ENCODE measurements at regions not wholly inside any gene's neighbourhood (a gene's known extent, or its start where the extent isn't known, plus 50 kb on each side); places are given as distances from the start of the nearest gene placed in this dataset.

GRCh38 chr18:6605115-6605869, 124.2 kb upstream of the ARHGAP28 start:
- no peak overlapping the region for H4K8ac ChIP-seq (ENCODE audit: extremely low read depth, insufficient read depth, low read length)
- H2BK12ac ChIP-seq (ENCODE audit: low read depth, low read length): no peak overlapping the region
- no peak overlapping the region for H4K5ac ChIP-seq (ENCODE audit: insufficient read length, low read depth, low read length)
- H2BK5ac ChIP-seq (ENCODE audit: low read depth, low read length): no peak overlapping the region
- no peak overlapping the region for H2BK15ac ChIP-seq (ENCODE audit: low read length)
- no peak overlapping the region for H3K4ac ChIP-seq (replicated peaks; ENCODE audit: insufficient read length, low read depth, low read length)
- no peak overlapping the region for H2AK5ac ChIP-seq (ENCODE audit: low read depth, low read length)
- H3K9ac ChIP-seq (replicated peaks in 1 of 4; ENCODE audit: extremely low read depth in 1 of 4, low read depth in 3 of 4, low read length in 3 of 4): no peak overlapping the region
- H3K79me1 ChIP-seq (ENCODE audit: low read depth, low read length): no peaks in the 10 kb centered on the region
- no peaks in the 10 kb centered on the region; a peak in 1 of 7 replicates for H3K27me3 ChIP-seq (replicated peaks in 1 of 4; ENCODE audit: control insufficient read depth in 3 of 4, extremely low read depth in 1 of 4, insufficient read depth in 3 of 4, low read length in 3 of 4)
- no peak overlapping the region for H3K18ac ChIP-seq (ENCODE audit: extremely low read depth, low read length)
- 0 out of 2 replicates have a peak overlapping the region, but pooled peaks have one; percentile 73 for H2AFZ ChIP-seq (ENCODE audit: low read length)
- H3K4me3 ChIP-seq (ENCODE audit: extremely low read depth in 1 of 4, insufficient read depth in 2 of 4, low read depth in 3 of 4, low read length in 4 of 4): no peak overlapping the region
- H3K79me2 ChIP-seq (ENCODE audit: control insufficient read depth in 1 of 2, insufficient read depth in 2 of 2, low read length in 2 of 2): no peaks in the 10 kb centered on the region
- CTCF ChIA-PET (ENCODE audit: partially characterized antibody): interaction anchor here (0.7 to 2.7 kb wide), 6 partner anchors 8 to 280 kb away, joined by 3 to 10 read pairs (median 6); no protein-coding TSS in a partner anchor
- DNase-seq (ENCODE audit: low read depth in 1 of 2, low spot score in 2 of 2) (no peak), FAIRE-seq (no peak)
- H2BK20ac ChIP-seq (ENCODE audit: low read length): no peak overlapping the region
- H3K23ac ChIP-seq (ENCODE audit: insufficient read length): no peak overlapping the region
- H3K23me2 ChIP-seq (ENCODE audit: low read depth, low read length): no peaks in the 10 kb centered on the region
- H3K14ac ChIP-seq (ENCODE audit: insufficient read length): no peak overlapping the region
- H3K36me3 ChIP-seq (ENCODE audit: control insufficient read depth in 2 of 4, insufficient read depth in 4 of 4, low read length in 3 of 4): no peaks in the 10 kb centered on the region
- no peaks in the 10 kb centered on the region for H4K20me1 ChIP-seq (replicated peaks in 1 of 2; ENCODE audit: control insufficient read depth in 1 of 2, insufficient read depth in 2 of 2, low read length in 2 of 2)
- no peak overlapping the region for H2BK120ac ChIP-seq (replicated peaks; ENCODE audit: low read depth, low read length)
- H3K27ac ChIP-seq (ENCODE audit: low read depth, low read length): no peak overlapping the region
- H3K56ac ChIP-seq (replicated peaks; ENCODE audit: insufficient read length, low read depth, low read length): no peak overlapping the region
- WGBS, 2 experiments (ENCODE audit: extremely low coverage in 1 of 2, insufficient coverage in 1 of 2, insufficient read length in 1 of 2, insufficient replicate concordance in 2 of 2, low coverage in 1 of 2, low lambda C conversion rate in 2 of 2, missing lambda C conversion rate in 1 of 2): 82% methylated on average over 6 of the region's 6 CpGs; no CpG with 5 or more reads in 1 of the 2 experiments
- H3K4me2 ChIP-seq (ENCODE audit: insufficient read depth in 1 of 2, low read depth in 2 of 2, low read length in 2 of 2): no peak overlapping the region
- no peaks in the 10 kb centered on the region for H3K9me3 ChIP-seq (ENCODE audit: insufficient read depth in 2 of 2, low read depth in 1 of 2, low read length in 1 of 2)
- H3K4me1 ChIP-seq (replicated peaks in 1 of 4; ENCODE audit: control insufficient read depth in 3 of 4, insufficient read depth in 4 of 4, low read length in 3 of 4): peaks cover 0 to 7% (median 4%) of the 10 kb centered on the region in 4 experiments; a peak in 5 of 7 replicates
- peak overlapping the region; percentile 76 for H4K91ac ChIP-seq (replicated peaks; ENCODE audit: insufficient read length, low read length)
- POLR2A ChIA-PET (ENCODE audit: partially characterized antibody): no interaction called here
- TF ChIP-seq EZH2 (IDR thresholded peaks at IDR 0.05; ENCODE audit: low read depth, low read length, severe bottlenecking): no peak
- no peak for TF ChIP-seq ASH2L (IDR thresholded peaks at IDR 0.05; ENCODE audit: low read length)
- TF ChIP-seq CHD2 (IDR thresholded peaks at IDR 0.05; ENCODE audit: low read length): no peak
- TF ChIP-seq, protein P1, sequence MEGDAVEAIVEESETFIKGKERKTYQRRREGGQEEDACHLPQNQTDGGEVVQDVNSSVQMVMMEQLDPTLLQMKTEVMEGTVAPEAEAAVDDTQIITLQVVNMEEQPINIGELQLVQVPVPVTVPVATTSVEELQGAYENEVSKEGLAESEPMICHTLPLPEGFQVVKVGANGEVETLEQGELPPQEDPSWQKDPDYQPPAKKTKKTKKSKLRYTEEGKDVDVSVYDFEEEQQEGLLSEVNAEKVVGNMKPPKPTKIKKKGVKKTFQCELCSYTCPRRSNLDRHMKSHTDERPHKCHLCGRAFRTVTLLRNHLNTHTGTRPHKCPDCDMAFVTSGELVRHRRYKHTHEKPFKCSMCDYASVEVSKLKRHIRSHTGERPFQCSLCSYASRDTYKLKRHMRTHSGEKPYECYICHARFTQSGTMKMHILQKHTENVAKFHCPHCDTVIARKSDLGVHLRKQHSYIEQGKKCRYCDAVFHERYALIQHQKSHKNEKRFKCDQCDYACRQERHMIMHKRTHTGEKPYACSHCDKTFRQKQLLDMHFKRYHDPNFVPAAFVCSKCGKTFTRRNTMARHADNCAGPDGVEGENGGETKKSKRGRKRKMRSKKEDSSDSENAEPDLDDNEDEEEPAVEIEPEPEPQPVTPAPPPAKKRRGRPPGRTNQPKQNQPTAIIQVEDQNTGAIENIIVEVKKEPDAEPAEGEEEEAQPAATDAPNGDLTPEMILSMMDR (IDR thresholded peaks at IDR 0.05; ENCODE audit: control extremely low read depth in 1 of 3, insufficient read depth in 1 of 3, low read depth in 1 of 3, low read length in 3 of 3): no peak
- TF ChIP-seq SRF (IDR thresholded peaks at IDR 0.05; ENCODE audit: low read depth, low read length): no peak
- TF ChIP-seq SP1 (IDR thresholded peaks at IDR 0.05; ENCODE audit: low read depth, low read length): no peak
- TF ChIP-seq PHF8 (conservative IDR thresholded peaks at IDR 0.05; ENCODE audit: low read depth, low read length): no peak
- TF ChIP-seq MAFK (IDR thresholded peaks at IDR 0.05; ENCODE audit: low read depth, low read length): no peak
- no peak for TF ChIP-seq BRCA1 (IDR thresholded peaks at IDR 0.05; ENCODE audit: low read depth, low read length)
- no peak for TF ChIP-seq TEAD4 (IDR thresholded peaks at IDR 0.05; ENCODE audit: low read depth, low read length)
